Activated gamma-delta T cell (primary cell): ENCODE measurements at regions not wholly inside any gene's neighbourhood (a gene's known extent, or its start where the extent isn't known, plus 50 kb on each side); places are given as distances from the start of the nearest gene placed in this dataset.
"Not testable (repeated sequence)": the region's sequence is repeated elsewhere in the genome, so short reads cannot be mapped to it uniquely, and the experiment has no call there.

Source experiments
- DNase-seq: peaks from one replicate; lab custom pipeline; 2025; lab: John Stamatoyannopoulos, UW

DNA sequence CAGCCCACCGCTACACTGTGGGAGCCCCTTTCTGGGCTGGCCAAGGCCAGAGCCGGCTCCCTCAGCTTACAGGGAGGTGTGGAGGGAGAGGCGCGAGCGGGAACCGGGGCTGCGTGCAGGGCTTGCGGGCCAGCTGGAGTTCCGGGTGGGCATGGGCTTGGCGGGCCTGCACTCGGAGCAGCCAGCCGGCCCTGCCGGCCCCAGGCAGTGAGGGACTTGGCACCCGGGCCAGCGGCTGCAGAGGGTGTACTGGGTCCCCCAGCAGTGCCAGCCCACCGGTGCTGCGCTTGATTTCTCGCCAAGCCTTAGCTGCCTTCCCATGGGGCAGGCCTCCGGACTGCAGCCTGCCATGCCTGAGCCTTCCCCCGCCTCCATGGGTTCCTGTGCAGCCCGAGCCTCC lies 306.2 kb downstream of the PPP4R3C start:
- not testable (repeated sequence) for DNase-seq

- DNase-seq: no peak
Measured at GRCh38 chrX:27136325-27136724, 326.8 kb downstream of the PPP4R3C start.

GRCh38 chrX:27132862-27133261 lies 330.3 kb downstream of the PPP4R3C start:
- no peak for DNase-seq

GRCh38 chrX:27087176-27087575 lies 376.0 kb downstream of the PPP4R3C start:
- not testable (repeated sequence) for DNase-seq

DNA sequence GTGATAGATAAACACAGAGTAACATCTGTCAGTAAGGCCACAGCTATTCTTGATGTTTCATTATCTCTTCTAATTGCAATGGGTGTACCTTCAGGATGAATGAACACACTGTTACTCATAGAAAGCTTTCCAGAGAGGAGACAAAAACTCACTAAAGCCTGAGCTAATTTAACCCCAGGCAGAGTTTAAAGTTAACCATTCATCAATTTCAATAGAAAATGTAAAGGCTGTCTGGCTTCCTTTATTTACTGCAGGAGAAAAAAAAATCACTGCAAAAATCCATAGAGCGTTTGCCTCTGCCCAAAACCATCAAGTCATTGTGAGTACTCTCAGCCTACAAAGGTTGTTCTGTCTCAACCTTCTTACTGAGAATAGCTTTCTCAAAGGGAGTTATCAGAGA lies 376.9 kb downstream of the PPP4R3C start:
- no peak for DNase-seq

GRCh38 chrX:27085346-27085745 lies 377.8 kb downstream of the PPP4R3C start:
- DNase-seq: no peak

- DNase-seq: no peak
Measured at GRCh38 chrX:27078371-27078770, 384.8 kb downstream of the PPP4R3C start.

DNA sequence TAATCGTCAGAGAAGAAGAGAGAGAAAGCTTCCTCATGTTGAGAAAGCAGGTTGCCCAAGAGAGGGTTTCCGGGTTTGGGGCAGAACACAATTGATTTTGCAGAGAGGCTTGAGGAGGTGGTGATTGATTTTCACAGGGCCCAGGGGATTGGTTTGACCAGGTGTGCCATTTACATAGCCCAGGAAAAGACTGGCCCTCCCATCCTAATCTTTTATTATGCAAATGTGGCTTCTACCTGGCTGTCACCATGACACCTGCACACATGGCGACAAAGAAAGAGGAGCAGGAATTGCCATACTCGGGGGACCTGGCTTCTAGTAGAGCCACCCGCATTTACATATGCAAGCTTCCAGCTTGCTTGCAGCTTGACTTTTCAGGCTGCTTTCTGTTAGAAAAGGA lies 405.3 kb downstream of the PPP4R3C start:
- DNase-seq: no peak

DNA sequence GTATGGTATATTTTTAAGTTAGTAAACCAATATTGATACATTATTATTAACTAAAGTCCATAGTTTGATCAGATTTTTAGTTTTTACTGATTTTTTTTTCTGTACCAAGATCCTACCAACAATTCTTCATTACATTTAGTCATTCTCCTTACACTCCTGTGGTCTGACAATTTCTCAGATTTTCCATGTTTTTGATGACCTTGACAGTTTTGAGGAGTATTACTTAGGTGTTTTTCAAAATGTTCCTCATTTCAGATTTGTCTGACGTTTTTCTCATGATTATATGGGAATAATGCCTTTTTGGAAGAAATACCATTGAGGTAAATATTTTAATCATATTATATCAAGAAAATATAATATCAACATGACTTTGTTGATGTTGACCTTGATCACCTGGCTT lies 423.8 kb downstream of the PPP4R3C start:
- DNase-seq: no peak

- DNase-seq: no peak
Measured at GRCh38 chrX:27008486-27008885, 454.7 kb downstream of the PPP4R3C start.

DNA sequence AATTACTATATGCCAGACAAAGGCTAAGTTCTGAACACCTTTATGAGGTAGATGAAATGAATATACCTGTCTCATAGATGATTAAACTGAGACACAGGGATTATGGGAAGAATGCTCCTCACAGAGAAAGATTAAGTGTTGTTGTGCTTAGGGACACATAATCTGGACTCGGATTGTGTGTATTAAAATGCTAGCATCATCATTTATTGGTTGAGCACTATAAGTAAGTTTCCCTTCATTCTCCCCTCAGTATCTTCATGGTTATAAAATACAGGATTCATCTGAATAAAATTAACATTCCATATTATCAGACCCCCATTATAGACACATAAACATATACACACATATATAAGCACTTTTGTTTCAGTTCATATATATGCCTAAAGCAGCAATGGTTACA lies 463.5 kb downstream of the PPP4R3C start:
- DNase-seq: no peak

GRCh38 chrX:26958261-26958660 lies 504.9 kb downstream of the PPP4R3C start:
- no peak for DNase-seq

DNA sequence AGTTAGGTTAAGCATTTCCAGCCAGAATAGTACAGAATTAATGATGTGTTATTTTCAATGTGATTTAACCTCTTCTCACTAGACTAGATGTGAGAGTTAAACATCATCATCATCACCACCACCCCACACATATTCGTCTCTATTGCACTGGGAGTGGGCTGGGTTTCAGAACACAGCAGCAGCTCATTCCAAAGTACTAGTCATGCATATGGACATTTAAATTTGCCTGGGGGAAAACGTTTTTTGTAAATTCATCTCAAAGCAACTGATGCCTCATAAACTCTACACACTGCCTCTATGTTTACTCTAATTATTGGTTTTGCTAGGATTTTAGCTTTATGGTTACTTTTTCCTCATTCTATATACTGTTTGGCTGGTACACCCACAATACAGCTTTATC lies 509.1 kb downstream of the PPP4R3C start:
- no peak for DNase-seq

GRCh38 chrX:26952213-26952612 lies 510.9 kb downstream of the PPP4R3C start:
- DNase-seq: no peak

DNA sequence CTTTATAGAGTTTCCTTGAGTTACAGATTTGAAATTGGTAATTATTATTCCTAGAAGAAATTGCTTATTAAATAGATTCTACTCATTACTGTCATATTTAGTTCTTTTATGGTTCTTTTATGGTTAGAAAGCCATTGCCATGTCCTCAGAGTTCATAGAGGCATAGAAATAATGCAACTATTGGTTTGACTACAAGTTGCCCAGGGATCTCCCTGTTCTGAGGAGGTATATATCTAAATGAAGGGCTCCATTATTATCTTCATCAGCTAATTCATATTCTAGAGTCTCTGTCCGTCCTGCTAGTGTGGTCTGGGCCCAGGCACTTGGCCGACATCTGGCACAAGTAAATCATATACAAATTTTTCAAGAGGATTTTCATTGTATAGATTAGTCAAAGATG lies 535.7 kb downstream of the PPP4R3C start:
- no peak for DNase-seq

- DNase-seq: no peak
Measured at GRCh38 chrX:26925088-26925487, 538.1 kb downstream of the PPP4R3C start.

DNA sequence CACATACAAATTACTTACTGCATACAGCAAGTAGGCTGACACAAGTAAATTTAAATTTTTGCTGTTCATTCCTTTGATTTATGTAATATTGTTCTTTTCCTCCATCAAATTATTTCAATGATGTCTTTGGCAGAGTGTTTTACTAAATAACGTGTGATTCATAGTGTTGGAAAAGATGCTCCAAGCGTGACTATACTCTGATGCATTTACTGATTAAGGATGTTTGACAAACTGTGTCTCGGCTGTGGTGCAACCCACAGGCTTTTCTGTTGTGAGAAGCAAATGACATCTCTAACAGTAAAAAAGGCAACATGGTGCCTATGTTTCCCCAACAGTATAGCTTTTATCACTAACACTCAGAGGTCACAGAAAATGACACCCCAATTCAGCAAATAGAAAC lies 540.9 kb downstream of the PPP4R3C start:
- no peak for DNase-seq

DNA sequence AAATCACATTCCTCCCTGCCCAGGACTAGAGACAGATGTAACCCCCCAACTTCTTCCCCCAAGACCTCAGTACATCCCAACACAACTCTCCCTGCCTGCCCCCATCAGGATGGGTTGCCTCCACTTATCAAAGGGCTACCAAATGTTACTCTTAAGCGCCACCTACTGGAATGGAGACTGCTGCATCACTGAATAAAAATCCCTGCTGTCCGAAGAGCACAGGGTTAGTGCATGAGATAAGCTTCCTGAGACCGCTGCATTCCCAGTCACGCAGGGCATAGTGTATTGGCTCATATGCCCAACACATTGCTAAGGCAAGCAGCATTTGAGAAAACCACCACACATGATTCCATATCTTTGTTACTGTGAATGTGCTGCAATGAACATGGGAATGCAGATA lies 544.5 kb downstream of the PPP4R3C start:
- DNase-seq: no peak

- no peak for DNase-seq
Measured at GRCh38 chrX:26916991-26917390, 546.1 kb downstream of the PPP4R3C start.

- no peak for DNase-seq
Measured at GRCh38 chrX:26915064-26915463, 548.1 kb downstream of the PPP4R3C start.

DNA sequence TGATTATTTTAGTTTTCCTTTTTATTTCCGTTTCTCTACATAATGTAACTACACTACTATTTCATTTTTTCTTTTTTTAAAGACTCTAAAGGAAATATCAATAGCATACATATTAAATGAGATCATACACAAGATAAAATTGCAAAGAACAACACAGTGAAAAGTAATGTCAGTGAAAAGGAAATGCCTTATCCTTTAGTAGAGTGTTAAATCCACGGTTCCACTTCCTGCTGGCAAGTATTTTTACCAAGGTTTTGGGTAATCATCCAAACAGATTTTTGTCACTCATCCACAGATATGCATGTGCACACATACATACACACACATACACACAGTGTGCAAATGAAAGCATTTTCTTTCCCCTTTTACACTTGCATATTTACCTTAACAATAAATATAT lies 548.9 kb downstream of the PPP4R3C start:
- no peak for DNase-seq

DNA sequence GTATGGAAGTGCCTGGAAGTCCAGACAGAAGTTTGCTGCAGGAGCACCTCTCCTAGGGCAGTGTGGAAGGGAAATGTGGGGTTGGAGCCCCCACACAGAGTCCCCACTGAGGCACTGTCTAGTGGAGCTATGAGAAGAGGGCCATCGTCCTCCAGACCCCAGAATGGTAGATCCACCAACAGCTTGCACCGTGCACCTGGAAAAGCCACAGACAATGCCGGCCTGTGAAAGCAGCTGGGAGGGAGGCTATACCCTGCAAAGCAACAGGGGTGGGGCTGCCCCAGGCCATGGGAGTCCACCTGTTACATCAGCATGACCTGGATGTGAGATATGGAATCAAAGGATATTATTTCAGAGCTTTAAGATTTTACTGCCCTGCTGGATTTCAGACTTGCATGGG lies 551.4 kb downstream of the PPP4R3C start:
- DNase-seq: not testable (repeated sequence)

DNA sequence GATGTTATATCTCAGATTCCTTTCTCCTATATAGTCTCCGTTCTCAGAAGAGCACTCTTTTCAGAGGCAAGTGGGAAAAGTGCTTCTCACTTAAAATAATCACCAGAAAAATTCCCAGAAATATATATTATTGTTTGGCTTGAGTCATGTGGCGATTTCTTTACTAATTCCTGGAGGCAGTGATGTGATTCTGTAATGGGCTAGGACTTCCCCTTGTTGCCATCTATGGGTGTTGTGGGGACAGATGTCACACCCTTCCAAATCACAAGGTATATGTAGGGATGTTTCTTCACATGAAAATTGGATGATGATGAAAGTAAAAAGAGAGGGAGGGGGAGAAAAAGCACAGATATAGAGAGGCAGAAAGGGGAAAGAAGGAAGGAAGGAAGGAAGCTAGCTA lies 553.4 kb downstream of the PPP4R3C start:
- DNase-seq: no peak

- DNase-seq: no peak
Measured at GRCh38 chrX:26908218-26908617, 554.9 kb downstream of the PPP4R3C start.

- DNase-seq: no peak
Measured at GRCh38 chrX:26889574-26889973, 573.6 kb downstream of the PPP4R3C start.
